B cell (primary cell): ENCODE measurements at regions not wholly inside any gene's neighbourhood (a gene's known extent, or its start where the extent isn't known, plus 50 kb on each side); places are given as distances from the start of the nearest gene placed in this dataset.

Experiments used
- ATAC-seq: fragments of 200-7000 bp; cut with Tn5 transposase; one replicate; pipeline ENCODE4 v1.10.0; 2021; ENCODE audit warnings: low read depth, mild to moderate bottlenecking, moderate number of reproducible peaks, moderate library complexity
- CTCF ChIA-PET: fragments of 350-600 bp; sonication (Branson Sonifier 250); formaldehyde crosslinking; loops from one replicate; lab custom pipeline; 2021; ENCODE audit warnings: antibody characterized with exemption, inconsistent platforms; lab: Charles Lee
- POLR2A ChIA-PET: fragments of 350-600 bp; sonication (Branson Sonifier 250); formaldehyde crosslinking; loops from one replicate; lab custom pipeline; 2021; ENCODE audit warnings: antibody characterized with exemption; lab: Charles Lee
- DNase-seq: peaks from one replicate; pipeline ENCODE4 v3.0.0; 2013
- H2AFZ ChIP-seq: 2 replicates; pipeline ENCODE4 v1.6.1; 2012; ENCODE audit warnings: mild to moderate bottlenecking, low read depth, low read length; ENCODE audit not compliant: insufficient read depth, poor library complexity, severe bottlenecking
- H3K27ac ChIP-seq, 2 donors: 1 replicate in 1 of 2; 2 replicates in 1 of 2; pipeline ENCODE4 v1.5.1; 2012 to 2013; ENCODE audit warnings: low read length in 2 of 2, mild to moderate bottlenecking in 2 of 2, moderate library complexity in 1 of 2
- H3K27me3 ChIP-seq, 4 experiments: fragments of 200-600 bp in 1 of 4; sonication (generic) in 1 of 4; replicated peaks in 1 of 4; 1 replicate in 2 of 4; 2 replicates in 2 of 4; pipeline versions ENCODE4 v1.6.1 to v1.7.0; 2013 to 2016; ENCODE audit warnings: low read length in 3 of 4, mild to moderate bottlenecking in 2 of 4, mixed read lengths in 1 of 4, moderate library complexity in 1 of 4; ENCODE audit not compliant: insufficient read depth in 4 of 4, control insufficient read depth in 3 of 4; ENCODE audit errors: control extremely low read depth in 1 of 4
- H3K36me3 ChIP-seq, 2 experiments: replicated peaks in 1 of 2; 1 replicate in 1 of 2; 2 replicates in 1 of 2; pipeline versions ENCODE4 v1.6.1 to v1.7.1; 2013; ENCODE audit warnings: low read length in 1 of 2; ENCODE audit not compliant: insufficient read depth in 2 of 2, control insufficient read depth in 1 of 2; ENCODE audit errors: control extremely low read depth in 1 of 2, extremely low read depth in 1 of 2
- H3K4me1 ChIP-seq, 2 donors: fragments of 200-600 bp in 1 of 2; sonication (generic) in 1 of 2; 1 replicate in 1 of 2; 2 replicates in 1 of 2; pipeline versions ENCODE4 v1.5.1 to v1.6.1; 2013 to 2017; ENCODE audit warnings: low read length in 2 of 2; ENCODE audit not compliant: control insufficient read depth in 2 of 2, insufficient read depth in 2 of 2
- H3K4me2 ChIP-seq: replicated peaks from 2 replicates; pipeline ENCODE3; 2012; ENCODE audit warnings: mild to moderate bottlenecking, low read depth, low read length; ENCODE audit not compliant: poor library complexity, severe bottlenecking
- H3K4me3 ChIP-seq, 5 experiments: fragments of 200-600 bp in 1 of 5; sonication (generic) in 1 of 5; 1 replicate in 3 of 5; 2 replicates in 2 of 5; pipeline versions ENCODE4 v1.5.1 to v1.7.0; 2011 to 2016; ENCODE audit warnings: low read length in 4 of 5, mild to moderate bottlenecking in 4 of 5, low read depth in 2 of 5, control low read depth in 1 of 5, moderate library complexity in 1 of 5; ENCODE audit not compliant: insufficient read depth in 1 of 5; ENCODE audit errors: control extremely low read depth in 1 of 5, extremely low read depth in 1 of 5
- H3K79me2 ChIP-seq: fragments of 200-600 bp; sonication (generic); one replicate; pipeline ENCODE4 v1.6.0; 2016; ENCODE audit warnings: low read length; ENCODE audit not compliant: control insufficient read depth, insufficient read depth
- H3K9ac ChIP-seq: fragments of 200-600 bp; sonication (generic); 2 replicates; pipeline ENCODE4 v1.6.1; 2017; ENCODE audit warnings: mild to moderate bottlenecking, low read length, moderate library complexity
- H3K9me3 ChIP-seq, 3 donors: one replicate each; pipeline versions ENCODE4 v1.6.1 to v1.7.1; 2013; ENCODE audit warnings: low read length in 2 of 3; ENCODE audit not compliant: control insufficient read depth in 2 of 3, insufficient read depth in 1 of 3; ENCODE audit errors: control extremely low read depth in 1 of 3
- H4K20me1 ChIP-seq: 2 replicates; pipeline ENCODE4 v1.6.0; 2012; ENCODE audit warnings: mild to moderate bottlenecking, low read length; ENCODE audit not compliant: insufficient read depth, control insufficient read depth, poor library complexity, severe bottlenecking
- H3K27ac Mint-ChIP-seq: one replicate; pipeline ENCODE4 v1.8.0; 2021; ENCODE audit warnings: mixed read lengths
- H3K27me3 Mint-ChIP-seq: one replicate; pipeline ENCODE4 v1.8.0; 2021; ENCODE audit warnings: mixed read lengths
- H3K4me1 Mint-ChIP-seq: one replicate; pipeline ENCODE4 v1.8.0; 2021; ENCODE audit warnings: mixed read lengths
- H3K4me3 Mint-ChIP-seq: one replicate; pipeline ENCODE4 v1.8.0; 2021; ENCODE audit warnings: mixed read lengths
- H3K9me3 Mint-ChIP-seq: one replicate; pipeline ENCODE4 v1.8.0; 2022; ENCODE audit warnings: mixed read lengths; ENCODE audit not compliant: insufficient read depth
- EZH2 ChIP-seq: IDR thresholded peaks from 2 replicates; pipeline ENCODE4 v1.6.1; 2012; ENCODE audit warnings: borderline replicate concordance, low read depth, mild to moderate bottlenecking, moderate library complexity, low read length; ENCODE audit not compliant: insufficient read depth, poor library complexity, severe bottlenecking
- WGBS: methylation state at CpG from one replicate; pipeline ENCODE4 v1.1.5; 2013; ENCODE audit warnings: missing lambda C conversion rate; ENCODE audit not compliant: insufficient coverage; 5-methylcytosine and 5-hydroxymethylcytosine counted together
- intact Hi-C: fragments of 100-400 bp; cut with micrococcal nuclease; formaldehyde crosslinking; loops from one replicate; pipeline ENCODE4 v1.10.0; 2022
- TF ChIP-seq, protein P1 (sequence below): fragments of 200-600 bp; IDR thresholded peaks from one replicate; pipeline ENCODE4 v1.8.0; 2022; ENCODE audit warnings: antibody characterized with exemption, mild to moderate bottlenecking

DNA sequence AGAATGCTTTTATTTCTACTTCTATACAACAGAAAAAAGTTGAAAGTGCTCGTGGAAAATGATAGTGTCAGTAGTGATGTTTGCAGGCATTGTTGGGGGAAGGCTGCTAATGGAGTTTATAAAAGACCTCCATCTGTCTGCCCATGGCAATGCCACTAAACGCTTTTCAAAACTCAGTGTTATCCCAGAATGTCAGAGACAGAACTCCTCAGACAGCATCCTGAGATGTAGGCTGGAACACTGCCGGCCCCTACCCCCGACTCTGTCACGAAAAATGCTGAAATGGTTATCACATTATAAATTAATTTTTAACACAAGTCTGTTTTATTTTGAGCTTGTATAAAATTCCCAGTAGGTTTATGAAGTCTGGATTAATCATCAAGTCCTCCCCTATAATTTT, 128.9 kb downstream of the HS3ST1 start:
- no peaks in the 10 kb centered on the region for H3K9me3 ChIP-seq
- intact Hi-C loops = no loop called here
- Mint-ChIP-seq H3K4me1 (peaks cover 19% of the 10 kb centered on the region), H3K27me3 (peaks cover 12% of the 10 kb centered on the region), H3K27ac (no peak overlapping the region), H3K9me3 (no peaks in the 10 kb centered on the region), H3K4me3 (no peak overlapping the region)
- WGBS = 100% methylated on average over 1 of the region's 5 CpGs
- DNase-seq = no peak
- H3K4me1 ChIP-seq = peaks cover 0 to 8% of the 10 kb centered on the region in 2 donors
- no peaks in the 10 kb centered on the region for H3K79me2 ChIP-seq
- ChIA-PET CTCF (no interaction called here), POLR2A (no interaction called here)
- H3K4me3 ChIP-seq = no peak overlapping the region
- no peak for ATAC-seq
- H3K9ac ChIP-seq = no peak overlapping the region
- H3K4me2 ChIP-seq = no peak overlapping the region
- peaks cover 0 to 2% (median 0%) of the 10 kb centered on the region in 4 experiments for H3K27me3 ChIP-seq
- H4K20me1 ChIP-seq = no peaks in the 10 kb centered on the region
- no peak overlapping the region for H2AFZ ChIP-seq
- H3K36me3 ChIP-seq = no peaks in the 10 kb centered on the region
- TF ChIP-seq EZH2 = no peak
- TF ChIP-seq, protein P1, sequence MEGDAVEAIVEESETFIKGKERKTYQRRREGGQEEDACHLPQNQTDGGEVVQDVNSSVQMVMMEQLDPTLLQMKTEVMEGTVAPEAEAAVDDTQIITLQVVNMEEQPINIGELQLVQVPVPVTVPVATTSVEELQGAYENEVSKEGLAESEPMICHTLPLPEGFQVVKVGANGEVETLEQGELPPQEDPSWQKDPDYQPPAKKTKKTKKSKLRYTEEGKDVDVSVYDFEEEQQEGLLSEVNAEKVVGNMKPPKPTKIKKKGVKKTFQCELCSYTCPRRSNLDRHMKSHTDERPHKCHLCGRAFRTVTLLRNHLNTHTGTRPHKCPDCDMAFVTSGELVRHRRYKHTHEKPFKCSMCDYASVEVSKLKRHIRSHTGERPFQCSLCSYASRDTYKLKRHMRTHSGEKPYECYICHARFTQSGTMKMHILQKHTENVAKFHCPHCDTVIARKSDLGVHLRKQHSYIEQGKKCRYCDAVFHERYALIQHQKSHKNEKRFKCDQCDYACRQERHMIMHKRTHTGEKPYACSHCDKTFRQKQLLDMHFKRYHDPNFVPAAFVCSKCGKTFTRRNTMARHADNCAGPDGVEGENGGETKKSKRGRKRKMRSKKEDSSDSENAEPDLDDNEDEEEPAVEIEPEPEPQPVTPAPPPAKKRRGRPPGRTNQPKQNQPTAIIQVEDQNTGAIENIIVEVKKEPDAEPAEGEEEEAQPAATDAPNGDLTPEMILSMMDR = no peak
- H3K27ac ChIP-seq = no peak overlapping the region

DNA sequence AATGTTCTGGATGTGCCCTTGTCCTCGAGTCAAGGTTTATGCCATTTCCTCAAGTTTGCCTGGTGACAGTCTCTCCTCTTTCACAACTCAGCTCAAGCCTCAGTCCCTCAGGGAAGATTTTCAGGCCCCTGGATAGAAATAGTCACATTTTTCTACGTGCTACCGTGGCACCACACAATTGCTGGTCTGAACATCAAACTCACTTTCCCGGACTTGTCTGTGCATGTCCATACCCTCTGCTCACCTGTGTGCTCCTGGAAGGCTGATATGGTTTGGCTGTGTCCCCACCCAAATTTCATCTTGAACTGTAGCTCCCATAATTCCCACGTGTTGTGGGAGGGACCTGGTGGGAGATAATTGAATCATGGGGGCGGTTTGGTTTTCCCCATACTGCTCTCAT, 129.7 kb downstream of the HS3ST1 start:
- H3K79me2 ChIP-seq = no peaks in the 10 kb centered on the region
- TF ChIP-seq EZH2 = no peak
- TF ChIP-seq, protein P1 = no peak
- no peak overlapping the region for H3K4me3 ChIP-seq
- no peak overlapping the region for H2AFZ ChIP-seq
- intact Hi-C loops = no loop called here
- POLR2A ChIA-PET = no interaction called here
- no peak for ATAC-seq
- H3K4me1 Mint-ChIP-seq = peaks cover 19% of the 10 kb centered on the region
- 97% methylated on average over 4 of the region's 6 CpGs for WGBS
- H3K36me3 ChIP-seq = no peaks in the 10 kb centered on the region
- H3K27ac Mint-ChIP-seq = no peak overlapping the region
- peaks cover 12% of the 10 kb centered on the region for H3K27me3 Mint-ChIP-seq
- H3K9ac ChIP-seq = no peak overlapping the region
- H3K27me3 ChIP-seq = peaks cover 0 to 2% (median 0%) of the 10 kb centered on the region in 4 experiments
- no peaks in the 10 kb centered on the region for H4K20me1 ChIP-seq
- H3K4me3 Mint-ChIP-seq = no peak overlapping the region
- no peak overlapping the region for H3K27ac ChIP-seq
- DNase-seq = no peak
- CTCF ChIA-PET = no interaction called here
- H3K4me1 ChIP-seq = peaks cover 0 to 8% of the 10 kb centered on the region in 2 donors
- no peaks in the 10 kb centered on the region for H3K9me3 ChIP-seq
- no peaks in the 10 kb centered on the region for H3K9me3 Mint-ChIP-seq
- H3K4me2 ChIP-seq = no peak overlapping the region
